OCI-LY3 (cell line): ENCODE measurements at regions not wholly inside any gene's neighbourhood (a gene's known extent, or its start where the extent isn't known, plus 50 kb on each side); places are given as distances from the start of the nearest gene placed in this dataset.
"Not testable (repeated sequence)": the region's sequence is repeated elsewhere in the genome, so short reads cannot be mapped to it uniquely, and the experiment has no call there.

ENCODE experiments used
- H2AFZ ChIP-seq: fragments of 200-600, 300-600 bp; shearing (Covaris generic); 2 replicates; pipeline ENCODE4 v1.6.0; 2014; ENCODE audit warnings: antibody characterized with exemption, low read depth, low read length
- H3K27ac ChIP-seq: fragments of 200-600, 300-600 bp; sonication (generic); 2 replicates; pipeline ENCODE4 v1.5.1; 2014; ENCODE audit warnings: mild to moderate bottlenecking, low read length, moderate library complexity, mixed read lengths
- H3K27me3 ChIP-seq: fragments of 200-600, 300-600 bp; sonication (generic); 2 replicates; pipeline ENCODE4 v1.6.1; 2014; ENCODE audit warnings: low read depth, low read length, mixed read lengths
- H3K36me3 ChIP-seq: fragments of 200-600, 300-600 bp; sonication (generic); replicated peaks from 2 replicates; pipeline ENCODE3; 2014; ENCODE audit warnings: low read depth, low read length, mixed read lengths
- H3K4me1 ChIP-seq: fragments of 300-600, 200-600 bp; sonication (generic); 2 replicates; pipeline ENCODE4 v1.6.1; 2014; ENCODE audit warnings: low read length, mixed read lengths
- H3K4me2 ChIP-seq: fragments of 200-600, 300-600 bp; sonication (generic); 2 replicates; pipeline ENCODE4 v1.6.1; 2014; ENCODE audit warnings: low read length, mixed read lengths
- H3K4me3 ChIP-seq: fragments of 300-600, 200-600 bp; sonication (generic); 2 replicates; pipeline ENCODE4 v1.5.1; 2014; ENCODE audit warnings: antibody characterized with exemption, mild to moderate bottlenecking, low read length, moderate library complexity
- H3K79me2 ChIP-seq: fragments of 300-600, 200-600 bp; shearing (Covaris generic); 2 replicates; pipeline ENCODE4 v1.6.1; 2014; ENCODE audit warnings: mild to moderate bottlenecking, low read length, mixed read lengths
- H3K9ac ChIP-seq: fragments of 300-600, 200-600 bp; shearing (Covaris generic); 2 replicates; pipeline ENCODE4 v1.6.0; 2014; ENCODE audit warnings: mild to moderate bottlenecking, low read length, moderate library complexity
- H3K9me3 ChIP-seq: fragments of 200-600, 300-600 bp; shearing (Covaris generic); 2 replicates; pipeline ENCODE4 v1.6.1; 2014; ENCODE audit warnings: low read length, mixed read lengths; ENCODE audit not compliant: insufficient read depth
- H4K20me1 ChIP-seq: fragments of 200-600, 300-600 bp; sonication (generic); 2 replicates; pipeline ENCODE4 v1.6.1; 2016; ENCODE audit warnings: low read length, mixed read lengths; ENCODE audit not compliant: insufficient read depth
- EZH2phosphoT487 ChIP-seq: fragments of 200-600 bp; shearing (Covaris generic); IDR thresholded peaks from 2 replicates; pipeline ENCODE4 v1.6.1; 2018; ENCODE audit warnings: antibody characterized with exemption, mixed run types, low read depth
- TF ChIP-seq, protein P1 (sequence below): fragments of 200-600, 300-600 bp; sonication (generic); IDR thresholded peaks from 2 replicates; pipeline ENCODE4 v1.5.1; 2014; ENCODE audit warnings: antibody characterized with exemption, low read length, low read depth

GRCh38 chr3:144957398-144958101 is 985.9 kb downstream of the DIPK2A start:
- no peak overlapping the region for H3K9ac ChIP-seq
- H2AFZ ChIP-seq: no peak overlapping the region
- H3K27ac ChIP-seq: no peak overlapping the region
- no peaks in the 10 kb centered on the region for H3K4me1 ChIP-seq
- no peaks in the 10 kb centered on the region for H3K9me3 ChIP-seq
- no peak overlapping the region for H3K4me3 ChIP-seq
- no peaks in the 10 kb centered on the region for H4K20me1 ChIP-seq
- H3K36me3 ChIP-seq: no peaks in the 10 kb centered on the region
- H3K79me2 ChIP-seq: no peaks in the 10 kb centered on the region
- TF ChIP-seq, protein P1, sequence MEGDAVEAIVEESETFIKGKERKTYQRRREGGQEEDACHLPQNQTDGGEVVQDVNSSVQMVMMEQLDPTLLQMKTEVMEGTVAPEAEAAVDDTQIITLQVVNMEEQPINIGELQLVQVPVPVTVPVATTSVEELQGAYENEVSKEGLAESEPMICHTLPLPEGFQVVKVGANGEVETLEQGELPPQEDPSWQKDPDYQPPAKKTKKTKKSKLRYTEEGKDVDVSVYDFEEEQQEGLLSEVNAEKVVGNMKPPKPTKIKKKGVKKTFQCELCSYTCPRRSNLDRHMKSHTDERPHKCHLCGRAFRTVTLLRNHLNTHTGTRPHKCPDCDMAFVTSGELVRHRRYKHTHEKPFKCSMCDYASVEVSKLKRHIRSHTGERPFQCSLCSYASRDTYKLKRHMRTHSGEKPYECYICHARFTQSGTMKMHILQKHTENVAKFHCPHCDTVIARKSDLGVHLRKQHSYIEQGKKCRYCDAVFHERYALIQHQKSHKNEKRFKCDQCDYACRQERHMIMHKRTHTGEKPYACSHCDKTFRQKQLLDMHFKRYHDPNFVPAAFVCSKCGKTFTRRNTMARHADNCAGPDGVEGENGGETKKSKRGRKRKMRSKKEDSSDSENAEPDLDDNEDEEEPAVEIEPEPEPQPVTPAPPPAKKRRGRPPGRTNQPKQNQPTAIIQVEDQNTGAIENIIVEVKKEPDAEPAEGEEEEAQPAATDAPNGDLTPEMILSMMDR: no peak
- TF ChIP-seq EZH2phosphoT487: no peak
- H3K4me2 ChIP-seq: no peak overlapping the region
- no peaks in the 10 kb centered on the region for H3K27me3 ChIP-seq

GRCh38 chr3:144963810-144964209 is 992.2 kb downstream of the DIPK2A start:
- TF ChIP-seq, protein P1: no peak
- no peak for TF ChIP-seq EZH2phosphoT487
- Histone ChIP-seq H3K79me2 (no peaks in the 10 kb centered on the region), H2AFZ (no peak overlapping the region), H3K4me2 (no peak overlapping the region), H3K9ac (no peak overlapping the region), H3K4me3 (no peak overlapping the region), H3K9me3 (no peaks in the 10 kb centered on the region), H3K27me3 (no peaks in the 10 kb centered on the region), H3K4me1 (no peaks in the 10 kb centered on the region), H3K36me3 (no peaks in the 10 kb centered on the region), H3K27ac (no peak overlapping the region), H4K20me1 (no peaks in the 10 kb centered on the region)

DNA sequence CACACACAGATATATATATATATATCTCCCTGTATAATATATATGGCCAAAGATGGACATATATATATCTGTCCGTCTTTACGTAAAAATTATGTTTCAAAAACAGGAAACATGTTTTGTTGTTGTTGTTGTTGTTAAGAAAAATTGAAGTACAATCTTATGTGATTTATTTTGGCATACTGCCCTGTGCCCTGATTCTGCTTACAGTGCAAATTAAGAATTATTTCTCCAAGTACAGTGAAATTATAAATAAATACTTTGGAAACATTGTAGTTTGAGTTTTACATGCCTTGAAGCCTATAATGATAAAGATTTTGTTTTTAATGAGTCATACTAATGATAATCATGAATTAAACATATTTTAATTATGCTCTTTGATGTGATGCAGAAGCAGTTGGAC is 994.9 kb downstream of the DIPK2A start:
- Histone ChIP-seq H3K9me3 (no peaks in the 10 kb centered on the region), H3K27me3 (no peaks in the 10 kb centered on the region), H4K20me1 (no peaks in the 10 kb centered on the region), H2AFZ (no peak overlapping the region), H3K36me3 (no peaks in the 10 kb centered on the region), H3K4me1 (no peaks in the 10 kb centered on the region), H3K4me2 (no peak overlapping the region), H3K27ac (no peak overlapping the region), H3K79me2 (no peaks in the 10 kb centered on the region), H3K4me3 (no peak overlapping the region), H3K9ac (no peak overlapping the region)
- TF ChIP-seq, protein P1: no peak
- no peak for TF ChIP-seq EZH2phosphoT487

GRCh38 chr3:144968750-144969350 is 997.2 kb downstream of the DIPK2A start:
- Histone ChIP-seq H3K27me3 (no peaks in the 10 kb centered on the region), H3K4me2 (no peak overlapping the region), H3K27ac (no peak overlapping the region), H3K9ac (no peak overlapping the region), H2AFZ (no peak overlapping the region), H3K36me3 (no peaks in the 10 kb centered on the region), H3K9me3 (no peaks in the 10 kb centered on the region), H3K79me2 (no peaks in the 10 kb centered on the region), H3K4me1 (no peaks in the 10 kb centered on the region), H4K20me1 (no peaks in the 10 kb centered on the region), H3K4me3 (no peak overlapping the region)
- TF ChIP-seq EZH2phosphoT487: no peak
- TF ChIP-seq, protein P1: no peak

- not testable (repeated sequence) for H4K20me1 ChIP-seq, H3K36me3 ChIP-seq, H3K9ac ChIP-seq, H3K27me3 ChIP-seq, H3K9me3 ChIP-seq, H3K4me1 ChIP-seq, H3K4me3 ChIP-seq, H3K79me2 ChIP-seq, H2AFZ ChIP-seq, H3K4me2 ChIP-seq, H3K27ac ChIP-seq
Observed at GRCh38 chr3:144984481-144984880, 1012.9 kb downstream of the DIPK2A start.
